Fibroblast of the aortic adventitia (primary cell): ENCODE measurements at regions not wholly inside any gene's neighbourhood (a gene's known extent, or its start where the extent isn't known, plus 50 kb on each side); places are given as distances from the start of the nearest gene placed in this dataset.

Source experiments
- DNase-seq: peaks from one replicate; pipeline ENCODE4 v3.0.0-alpha.2; 2010; ENCODE audit warnings: low read depth
- H3K4me3 ChIP-seq: 2 replicates; pipeline ENCODE4 v1.5.1; 2011; ENCODE audit warnings: low read depth, mild to moderate bottlenecking, control low read depth, low read length, moderate library complexity
- CTCF ChIP-seq: IDR thresholded peaks from 2 replicates; pipeline ENCODE4 v1.5.1; 2011; ENCODE audit warnings: mild to moderate bottlenecking, low read length, control low read depth, inconsistent platforms; ENCODE audit not compliant: insufficient read depth

GRCh38 chr16:5736209-5736930, 638.8 kb upstream of the EEF2KMT start:
- TF ChIP-seq CTCF, result no peak
- no peak for DNase-seq

GRCh38 chr16:5735444-5735843, 637.8 kb upstream of the EEF2KMT start:
- no peak for DNase-seq
- H3K4me3 ChIP-seq, result no peak overlapping the region
- no peak for TF ChIP-seq CTCF

More at GRCh38 chr16:5736209-5736930, 638.8 kb upstream of the EEF2KMT start:
- no peak overlapping the region for H3K4me3 ChIP-seq

DNA sequence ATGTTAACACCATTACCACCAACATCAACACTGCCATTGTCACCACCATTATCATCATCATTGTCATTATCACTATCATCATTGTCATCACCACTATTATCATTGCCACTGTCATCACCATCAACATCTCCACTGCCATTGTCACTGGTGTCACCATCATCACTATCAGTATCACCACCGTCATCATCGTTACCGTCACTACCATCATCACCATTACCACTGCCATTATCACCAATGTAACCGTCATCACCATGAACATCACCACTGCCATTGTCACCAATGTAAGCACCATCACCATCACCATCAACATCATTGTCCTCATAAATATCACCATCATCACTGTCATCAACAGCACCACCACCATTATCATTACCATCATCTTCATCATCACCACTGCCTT, 633.2 kb upstream of the EEF2KMT start:
- no peak overlapping the region for H3K4me3 ChIP-seq
- no peak for DNase-seq
- TF ChIP-seq CTCF, result no peak

GRCh38 chr16:5722116-5722619, 624.6 kb upstream of the EEF2KMT start:
- no peak for DNase-seq
- no peak overlapping the region for H3K4me3 ChIP-seq
- TF ChIP-seq CTCF, result no peak

DNA sequence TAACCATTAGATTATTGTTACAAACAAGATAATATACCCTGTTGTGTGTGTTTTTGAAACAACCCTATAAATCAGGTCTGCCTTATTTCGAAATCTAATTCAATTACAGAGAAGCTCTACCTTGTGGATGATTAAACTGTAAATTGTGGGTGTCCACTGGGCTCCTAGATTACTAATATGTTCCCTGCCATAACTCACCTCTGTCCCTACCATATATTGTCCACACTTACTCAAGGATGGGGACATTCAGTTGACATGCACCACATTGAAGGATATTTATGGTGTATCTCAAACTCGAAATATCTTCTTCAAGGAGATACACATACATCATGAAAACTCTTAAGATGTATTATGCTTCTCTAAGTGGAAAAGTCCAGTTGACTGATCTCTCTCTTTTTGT, 617.6 kb upstream of the EEF2KMT start:
- TF ChIP-seq CTCF, result no peak
- no peak overlapping the region for H3K4me3 ChIP-seq
- DNase-seq, result no peak

DNA sequence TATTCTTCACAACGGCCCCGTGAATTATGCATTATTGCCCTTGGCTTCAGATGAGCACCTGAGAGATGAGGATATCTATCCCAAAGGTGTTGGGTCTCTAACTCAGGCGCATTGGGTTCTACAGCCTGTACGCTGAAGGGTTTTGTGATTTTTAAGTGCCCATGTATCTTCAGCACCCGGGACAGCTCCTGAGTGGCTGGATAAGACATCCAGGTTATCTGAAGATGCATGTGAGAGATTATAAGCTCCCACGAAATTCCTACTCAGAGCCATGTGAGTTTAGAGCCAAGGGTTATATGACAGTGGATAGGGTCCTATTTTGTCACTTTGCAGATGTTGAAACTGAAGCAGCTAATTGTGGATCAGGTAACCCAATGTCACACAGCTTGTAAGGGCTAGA, 612.3 kb upstream of the EEF2KMT start:
- TF ChIP-seq CTCF, result no peak
- no peak overlapping the region for H3K4me3 ChIP-seq
- peak; percentile 0 for DNase-seq

GRCh38 chr16:5706211-5706610, 608.6 kb upstream of the EEF2KMT start:
- DNase-seq, result no peak
- no peak for TF ChIP-seq CTCF
- H3K4me3 ChIP-seq, result no peak overlapping the region
